ENCODE measurements at regions not wholly inside any gene's neighbourhood (a gene's known extent, or its start where the extent isn't known, plus 50 kb on each side); places are given as distances from the start of the nearest gene placed in this dataset.

DNA sequence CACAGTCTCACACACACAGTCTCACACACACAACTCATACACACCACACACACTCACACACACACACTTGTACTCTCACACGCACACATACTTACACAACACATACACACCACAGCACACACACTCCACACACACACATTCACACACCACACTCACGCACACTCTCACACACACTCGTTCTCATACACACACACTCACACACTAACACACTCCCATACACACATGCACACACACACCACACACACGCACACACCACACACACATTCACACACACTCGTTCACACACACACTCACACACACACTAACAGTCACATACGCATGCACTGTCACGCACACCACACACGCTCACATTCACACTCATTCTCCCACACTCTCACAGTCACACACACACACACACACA lies 109.8 kb downstream of the PRLHR start (continued):
- TF ChIP-seq, protein P1, sequence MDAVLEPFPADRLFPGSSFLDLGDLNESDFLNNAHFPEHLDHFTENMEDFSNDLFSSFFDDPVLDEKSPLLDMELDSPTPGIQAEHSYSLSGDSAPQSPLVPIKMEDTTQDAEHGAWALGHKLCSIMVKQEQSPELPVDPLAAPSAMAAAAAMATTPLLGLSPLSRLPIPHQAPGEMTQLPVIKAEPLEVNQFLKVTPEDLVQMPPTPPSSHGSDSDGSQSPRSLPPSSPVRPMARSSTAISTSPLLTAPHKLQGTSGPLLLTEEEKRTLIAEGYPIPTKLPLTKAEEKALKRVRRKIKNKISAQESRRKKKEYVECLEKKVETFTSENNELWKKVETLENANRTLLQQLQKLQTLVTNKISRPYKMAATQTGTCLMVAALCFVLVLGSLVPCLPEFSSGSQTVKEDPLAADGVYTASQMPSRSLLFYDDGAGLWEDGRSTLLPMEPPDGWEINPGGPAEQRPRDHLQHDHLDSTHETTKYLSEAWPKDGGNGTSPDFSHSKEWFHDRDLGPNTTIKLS (IDR thresholded peaks at IDR 0.05; ENCODE audit: borderline replicate concordance, low read depth), result no peak
- TF ChIP-seq LCOR (CRISPR knock-in tag; IDR thresholded peaks at IDR 0.05) (no peak), SP2 (IDR thresholded peaks at IDR 0.05; ENCODE audit: extremely low read depth, low read depth, low read length, poor library complexity, severe bottlenecking) (no peak), ELF1 (tag; IDR thresholded peaks at IDR 0.05) (no peak)

DNA sequence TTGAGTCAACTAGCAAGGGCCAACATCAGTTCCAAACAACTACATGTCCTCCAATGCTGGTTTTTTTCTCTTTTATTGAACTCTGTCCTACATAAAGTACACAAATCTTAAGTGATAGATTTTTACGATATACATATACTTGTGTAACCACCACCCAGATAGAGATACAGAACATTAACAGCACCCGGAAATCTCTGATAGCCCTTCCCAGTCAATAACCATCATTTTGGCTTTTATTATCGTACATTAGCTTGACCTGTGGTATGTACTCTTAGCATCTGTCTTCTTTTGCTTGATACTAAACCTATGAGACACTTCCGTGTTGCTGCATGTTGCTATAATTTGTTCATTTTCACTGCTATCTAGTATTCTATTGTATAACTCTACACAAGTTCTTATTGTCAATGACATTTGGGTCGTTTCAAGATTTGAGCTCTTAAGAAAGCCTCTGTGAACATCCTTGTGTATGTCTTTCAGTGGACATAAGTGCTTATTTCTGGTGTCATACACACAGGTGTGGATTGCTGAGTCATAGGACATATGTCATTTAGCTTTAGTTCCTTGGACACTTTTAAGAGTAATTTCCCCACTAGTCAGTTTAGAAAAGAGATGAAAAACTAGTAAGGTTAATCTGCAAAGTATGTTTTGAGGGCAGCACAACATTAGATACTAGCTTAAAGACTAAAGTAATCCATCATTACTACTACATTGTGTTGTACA lies 111.1 kb downstream of the PRLHR start:
- Histone ChIP-seq H3K9me3 (replicated peaks; ENCODE audit: control insufficient read depth, insufficient read depth, low read depth, low read length) (no peaks in the 10 kb centered on the region; the same call in 1 of the 2 replicates), H4K20me1 (replicated peaks; ENCODE audit: control insufficient read depth, insufficient read depth, low read length) (no peaks in the 10 kb centered on the region), H3K27ac (ENCODE audit: extremely low read depth, low read depth, low read length) (peak overlapping the region; percentile 88), H3K79me2 (ENCODE audit: control insufficient read depth, insufficient read depth, low read length) (no peaks in the 10 kb centered on the region), H3K36me3 (ENCODE audit: control insufficient read depth, insufficient read depth, low read length) (no peaks in the 10 kb centered on the region), H3K4me2 (ENCODE audit: insufficient read depth, low read length) (no peak overlapping the region; the same call in 1 of the 2 replicates), H3K27me3 (ENCODE audit: control insufficient read depth in 2 of 2, insufficient read depth in 2 of 2, low read length in 2 of 2) (no peaks in the 10 kb centered on the region), H3K4me1 (replicated peaks in 1 of 2; ENCODE audit: control insufficient read depth in 2 of 2, insufficient read depth in 2 of 2, low read length in 2 of 2) (peaks cover 10 to 48% of the 10 kb centered on the region in 2 experiments), H3K9me1 (ENCODE audit: control insufficient read depth, insufficient read depth, low read length) (no peaks in the 10 kb centered on the region), H3K4me3 (no peak overlapping the region), H3K9ac (ENCODE audit: insufficient read depth in 1 of 2, low read depth in 2 of 2, low read length in 2 of 2) (no peak overlapping the region), H2AFZ (ENCODE audit: low read depth, low read length) (peak overlapping the region; percentile 73; the same call in 1 of the 2 replicates)
- POLR2A ChIA-PET, result interaction anchor here (1.2 kb wide), 1 partner anchor 12 kb away, joined by 4 read pairs; no protein-coding TSS in a partner anchor
- no TSS peak for BruUV-seq (replicated peaks)
- CTCF ChIA-PET (ENCODE audit: low intra/inter-chr PET ratio), result no interaction called here
- ATAC-seq (no peak), FAIRE-seq (no peak), DNase-seq (ENCODE audit: extremely low read depth in 1 of 4, low spot score in 3 of 4) (peak in 1 of 4 experiments; percentile 31)
- intact Hi-C loops (cut with micrococcal nuclease) (no loop called here), in situ Hi-C loops (cut with MboI) (no loop called here)
- 69% methylated on average over 5 of the region's 5 CpGs for WGBS (ENCODE audit: insufficient coverage, low coverage, missing lambda C conversion rate)
- TF ChIP-seq, protein P2, sequence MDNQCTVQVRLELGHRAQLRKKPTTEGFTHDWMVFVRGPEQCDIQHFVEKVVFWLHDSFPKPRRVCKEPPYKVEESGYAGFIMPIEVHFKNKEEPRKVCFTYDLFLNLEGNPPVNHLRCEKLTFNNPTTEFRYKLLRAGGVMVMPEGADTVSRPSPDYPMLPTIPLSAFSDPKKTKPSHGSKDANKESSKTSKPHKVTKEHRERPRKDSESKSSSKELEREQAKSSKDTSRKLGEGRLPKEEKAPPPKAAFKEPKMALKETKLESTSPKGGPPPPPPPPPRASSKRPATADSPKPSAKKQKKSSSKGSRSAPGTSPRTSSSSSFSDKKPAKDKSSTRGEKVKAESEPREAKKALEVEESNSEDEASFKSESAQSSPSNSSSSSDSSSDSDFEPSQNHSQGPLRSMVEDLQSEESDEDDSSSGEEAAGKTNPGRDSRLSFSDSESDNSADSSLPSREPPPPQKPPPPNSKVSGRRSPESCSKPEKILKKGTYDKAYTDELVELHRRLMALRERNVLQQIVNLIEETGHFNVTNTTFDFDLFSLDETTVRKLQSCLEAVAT (IDR thresholded peaks at IDR 0.05), result no peak
- no peak for TF ChIP-seq PTBP1 (IDR thresholded peaks at IDR 0.05; ENCODE audit: low read depth, low read length)
- no peak for TF ChIP-seq FOS (IDR thresholded peaks at IDR 0.05; ENCODE audit: extremely low read depth, insufficient read length)
- TF ChIP-seq NONO (IDR thresholded peaks at IDR 0.05; ENCODE audit: low read depth in 2 of 2, low read length in 1 of 2), result no peak
- TF ChIP-seq, protein P1 (IDR thresholded peaks at IDR 0.05; ENCODE audit: borderline replicate concordance, low read depth), result no peak
- TF ChIP-seq, protein P3, sequence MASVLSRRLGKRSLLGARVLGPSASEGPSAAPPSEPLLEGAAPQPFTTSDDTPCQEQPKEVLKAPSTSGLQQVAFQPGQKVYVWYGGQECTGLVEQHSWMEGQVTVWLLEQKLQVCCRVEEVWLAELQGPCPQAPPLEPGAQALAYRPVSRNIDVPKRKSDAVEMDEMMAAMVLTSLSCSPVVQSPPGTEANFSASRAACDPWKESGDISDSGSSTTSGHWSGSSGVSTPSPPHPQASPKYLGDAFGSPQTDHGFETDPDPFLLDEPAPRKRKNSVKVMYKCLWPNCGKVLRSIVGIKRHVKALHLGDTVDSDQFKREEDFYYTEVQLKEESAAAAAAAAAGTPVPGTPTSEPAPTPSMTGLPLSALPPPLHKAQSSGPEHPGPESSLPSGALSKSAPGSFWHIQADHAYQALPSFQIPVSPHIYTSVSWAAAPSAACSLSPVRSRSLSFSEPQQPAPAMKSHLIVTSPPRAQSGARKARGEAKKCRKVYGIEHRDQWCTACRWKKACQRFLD (CRISPR knock-in tag; IDR thresholded peaks at IDR 0.05), result no peak
- TF ChIP-seq, protein P4, sequence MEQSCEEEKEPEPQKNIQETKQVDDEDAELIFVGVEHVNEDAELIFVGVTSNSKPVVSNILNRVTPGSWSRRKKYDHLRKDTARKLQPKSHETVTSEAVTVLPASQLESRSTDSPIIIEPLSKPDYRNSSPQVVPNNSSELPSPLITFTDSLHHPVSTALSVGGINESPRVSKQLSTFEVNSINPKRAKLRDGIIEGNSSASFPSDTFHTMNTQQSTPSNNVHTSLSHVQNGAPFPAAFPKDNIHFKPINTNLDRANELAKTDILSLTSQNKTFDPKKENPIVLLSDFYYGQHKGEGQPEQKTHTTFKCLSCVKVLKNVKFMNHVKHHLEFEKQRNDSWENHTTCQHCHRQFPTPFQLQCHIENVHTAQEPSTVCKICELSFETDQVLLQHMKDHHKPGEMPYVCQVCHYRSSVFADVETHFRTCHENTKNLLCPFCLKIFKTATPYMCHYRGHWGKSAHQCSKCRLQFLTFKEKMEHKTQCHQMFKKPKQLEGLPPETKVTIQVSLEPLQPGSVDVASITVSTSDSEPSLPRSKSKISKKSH (CRISPR knock-in tag; IDR thresholded peaks at IDR 0.05), result no peak
- no peak for TF ChIP-seq HMG20A (CRISPR knock-in tag; conservative IDR thresholded peaks at IDR 0.05)
- TF ChIP-seq ZNF133 (CRISPR knock-in tag; IDR thresholded peaks at IDR 0.05), result no peak

All from K562 (cell line).